H9 (cell line): ENCODE measurements at regions not wholly inside any gene's neighbourhood (a gene's known extent, or its start where the extent isn't known, plus 50 kb on each side); places are given as distances from the start of the nearest gene placed in this dataset.

Source experiments
- DNase-seq: peaks from one replicate; pipeline ENCODE4 v3.0.0-alpha.2; 2017
- H2AFZ ChIP-seq: one replicate; pipeline ENCODE4 v1.6.1; 2013; ENCODE audit warnings: mild to moderate bottlenecking, low read length, control low read depth, moderate library complexity
- H2AK5ac ChIP-seq: 2 replicates; pipeline ENCODE4 v1.6.1; 2013; ENCODE audit warnings: low read length, control low read depth, mixed read lengths; ENCODE audit not compliant: insufficient read length
- H2BK120ac ChIP-seq: one replicate; pipeline ENCODE4 v1.6.1; 2013; ENCODE audit warnings: low read depth, mild to moderate bottlenecking, low read length, control low read depth, inconsistent platforms; ENCODE audit not compliant: poor library complexity, severe bottlenecking
- H2BK12ac ChIP-seq: 2 replicates; pipeline ENCODE4 v1.6.1; 2013; ENCODE audit warnings: low read length, control low read depth, mixed read lengths, low read depth; ENCODE audit not compliant: insufficient read length
- H2BK15ac ChIP-seq: 2 replicates; pipeline ENCODE4 v1.6.1; 2013; ENCODE audit warnings: low read depth, low read length, control low read depth
- H2BK20ac ChIP-seq: one replicate; pipeline ENCODE4 v1.6.1; 2013; ENCODE audit warnings: low read depth, mild to moderate bottlenecking, low read length, control low read depth, inconsistent platforms; ENCODE audit not compliant: poor library complexity, severe bottlenecking
- H2BK5ac ChIP-seq: 2 replicates; pipeline ENCODE4 v1.6.1; 2013; ENCODE audit warnings: low read length, control low read depth, mixed read lengths; ENCODE audit not compliant: insufficient read length
- H3K14ac ChIP-seq: 2 replicates; pipeline ENCODE4 v1.6.1; 2013; ENCODE audit warnings: low read length, control low read depth; ENCODE audit not compliant: insufficient read depth
- H3K18ac ChIP-seq: 2 replicates; pipeline ENCODE4 v1.6.1; 2013; ENCODE audit warnings: low read depth, mild to moderate bottlenecking, mixed read lengths, low read length, control low read depth; ENCODE audit not compliant: insufficient read length
- H3K23ac ChIP-seq: 2 replicates; pipeline ENCODE4 v1.6.1; 2013; ENCODE audit warnings: low read length, control low read depth, mixed read lengths, low read depth; ENCODE audit not compliant: insufficient read length
- H3K23me2 ChIP-seq: 2 replicates; pipeline ENCODE4 v1.6.1; 2013; ENCODE audit warnings: low read depth, mild to moderate bottlenecking, mixed read lengths, low read length, control low read depth; ENCODE audit not compliant: insufficient read length, poor library complexity, severe bottlenecking
- H3K27ac ChIP-seq: 2 replicates; pipeline ENCODE4 v1.5.1; 2013; ENCODE audit warnings: low read length, control low read depth, mixed read lengths, low read depth; ENCODE audit not compliant: insufficient read length
- H3K27me3 ChIP-seq: 2 replicates; pipeline ENCODE4 v1.6.1; 2013; ENCODE audit warnings: low read length, control low read depth, inconsistent platforms; ENCODE audit not compliant: insufficient read depth
- H3K4ac ChIP-seq: 2 replicates; pipeline ENCODE4 v1.6.1; 2013; ENCODE audit warnings: low read depth, mild to moderate bottlenecking, control low read depth, inconsistent platforms, low read length, moderate library complexity
- H3K4me1 ChIP-seq: 2 replicates; pipeline ENCODE4 v1.6.1; 2013; ENCODE audit warnings: low read length, control low read depth, inconsistent platforms; ENCODE audit not compliant: insufficient read depth
- H3K4me2 ChIP-seq: 2 replicates; pipeline ENCODE4 v1.6.1; 2013; ENCODE audit warnings: low read length, control low read depth, mixed read lengths; ENCODE audit not compliant: insufficient read length, insufficient read depth
- H3K56ac ChIP-seq: 2 replicates; pipeline ENCODE4 v1.6.1; 2013; ENCODE audit warnings: low read depth, mild to moderate bottlenecking, mixed read lengths, low read length, control low read depth; ENCODE audit not compliant: insufficient read length
- H3K79me1 ChIP-seq: 2 replicates; pipeline ENCODE4 v1.6.1; 2013; ENCODE audit warnings: low read depth, mild to moderate bottlenecking, moderate library complexity, low read length, control low read depth, inconsistent platforms; ENCODE audit not compliant: insufficient read depth, poor library complexity, severe bottlenecking
- H3K79me2 ChIP-seq: 2 replicates; pipeline ENCODE4 v1.6.1; 2013; ENCODE audit warnings: low read length, control low read depth, inconsistent platforms; ENCODE audit not compliant: insufficient read depth
- H3K9ac ChIP-seq: 2 replicates; pipeline ENCODE4 v1.6.1; 2013; ENCODE audit warnings: low read length, control low read depth, mixed read lengths; ENCODE audit not compliant: insufficient read length; ENCODE audit errors: extremely low read depth
- H3K9me3 ChIP-seq: one replicate; pipeline ENCODE4 v1.6.1; 2013; ENCODE audit warnings: low read depth, low read length, inconsistent platforms; ENCODE audit not compliant: control insufficient read depth
- H3T11ph ChIP-seq: one replicate; pipeline ENCODE4 v1.6.1; 2013; ENCODE audit warnings: mild to moderate bottlenecking, low read length, control low read depth, inconsistent platforms
- H4K20me1 ChIP-seq: one replicate; pipeline ENCODE4 v1.6.1; 2013; ENCODE audit not compliant: control insufficient read depth, insufficient read length, insufficient read depth
- H4K5ac ChIP-seq: 2 replicates; pipeline ENCODE4 v1.6.1; 2013; ENCODE audit warnings: low read depth, mild to moderate bottlenecking, mixed read lengths, low read length, control low read depth; ENCODE audit not compliant: insufficient read length
- H4K8ac ChIP-seq: replicated peaks from 2 replicates; pipeline ENCODE4 v1.6.1; 2013; ENCODE audit warnings: low read length, control low read depth, mixed read lengths, low read depth; ENCODE audit not compliant: insufficient read length
- H4K91ac ChIP-seq: 2 replicates; pipeline ENCODE4 v1.6.1; 2013; ENCODE audit warnings: low read depth, mild to moderate bottlenecking, moderate library complexity, mixed read lengths, low read length, control low read depth; ENCODE audit not compliant: insufficient read length
- H3K27ac Mint-ChIP-seq, 3 experiments: 2 replicates in 2 of 3; 3 replicates in 1 of 3; pipeline ENCODE4 v1.8.0; 2020 to 2021; ENCODE audit warnings: mixed read lengths in 3 of 3, mild to moderate bottlenecking in 1 of 3, moderate library complexity in 1 of 3
- H3K27me3 Mint-ChIP-seq: 2 replicates; pipeline ENCODE4 v1.8.0; 2021; ENCODE audit warnings: low read depth, mild to moderate bottlenecking, moderate library complexity, mixed read lengths
- H3K36me3 Mint-ChIP-seq, 3 experiments: 2 replicates in 2 of 3; 3 replicates in 1 of 3; pipeline ENCODE4 v1.8.0; 2020 to 2021; ENCODE audit warnings: low read depth in 3 of 3, mixed read lengths in 3 of 3; ENCODE audit not compliant: insufficient read depth in 1 of 3
- H3K4me1 Mint-ChIP-seq, 2 experiments: 2 replicates each; pipeline ENCODE4 v1.8.0; 2020; ENCODE audit warnings: mixed read lengths in 2 of 2
- H3K4me3 Mint-ChIP-seq, 2 experiments: 2 replicates in 1 of 2; 3 replicates in 1 of 2; pipeline ENCODE4 v1.8.0; 2020 to 2021; ENCODE audit warnings: mild to moderate bottlenecking in 2 of 2, mixed read lengths in 2 of 2, moderate library complexity in 1 of 2
- H3K9me3 Mint-ChIP-seq, 2 experiments: 2 replicates in 1 of 2; 3 replicates in 1 of 2; pipeline ENCODE4 v1.8.0; 2020; ENCODE audit warnings: mild to moderate bottlenecking in 2 of 2, mixed read lengths in 2 of 2, moderate library complexity in 1 of 2
- CTCF ChIP-seq: fragments of 200-600 bp; sonication (generic); conservative IDR thresholded peaks from 3 replicates; pipeline ENCODE4 v1.8.0; 2021; ENCODE audit warnings: antibody characterized with exemption, mild to moderate bottlenecking
- whole genome bisulfite sequencing: extraction: QIAGEN DNeasy Blood & Tissue Kit; methylation state at CpG from one replicate; pipeline ENCODE4 v1.1.7; 2013; ENCODE audit warnings: missing lambda C conversion rate, low lambda C conversion rate, mixed read lengths; ENCODE audit not compliant: insufficient read length; ENCODE audit errors: extremely low coverage; 5-methylcytosine and 5-hydroxymethylcytosine counted together

- Histone ChIP-seq H3K4ac (no peak overlapping the region), H4K8ac (no peak overlapping the region), H3T11ph (no peak overlapping the region), H2AK5ac (no peak overlapping the region), H3K23ac (no peak overlapping the region), H3K79me1 (no peaks in the 10 kb centered on the region), H3K27ac (no peak overlapping the region), H2BK120ac (no peak overlapping the region), H3K9ac (no peak overlapping the region), H3K4me1 (no peaks in the 10 kb centered on the region), H3K27me3 (no peaks in the 10 kb centered on the region), H2BK12ac (no peak overlapping the region), H3K9me3 (no peaks in the 10 kb centered on the region), H3K56ac (no peak overlapping the region), H3K4me2 (no peak overlapping the region), H3K14ac (no peak overlapping the region), H3K23me2 (no peaks in the 10 kb centered on the region), H4K91ac (no peak overlapping the region), H2AFZ (no peak overlapping the region), H4K5ac (no peak overlapping the region), H3K18ac (no peak overlapping the region), H4K20me1 (no peaks in the 10 kb centered on the region), H3K79me2 (no peaks in the 10 kb centered on the region), H2BK5ac (no peak overlapping the region), H2BK20ac (no peak overlapping the region), H2BK15ac (no peak overlapping the region)
- no peaks in the 10 kb centered on the region for H3K9me3 Mint-ChIP-seq
- no peaks in the 10 kb centered on the region for H3K27me3 Mint-ChIP-seq
- H3K36me3 Mint-ChIP-seq = no peaks in the 10 kb centered on the region
- TF ChIP-seq CTCF = no peak
- no peak for DNase-seq
- H3K27ac Mint-ChIP-seq = peak overlapping the region in 1 of 3 experiments; percentile 6; a peak in 2 of 7 replicates
- no peak overlapping the region for H3K4me3 Mint-ChIP-seq
- WGBS = no CpG with 5 or more reads among the region's 3 CpGs
- peaks cover 3% of the 10 kb centered on the region in 2 experiments for H3K4me1 Mint-ChIP-seq
Measured at GRCh38 chr13:55366676-55367075, 1774.0 kb upstream of the PRR20A start.
